ENCODE measurements at regions not wholly inside any gene's neighbourhood (a gene's known extent, or its start where the extent isn't known, plus 50 kb on each side); places are given as distances from the start of the nearest gene placed in this dataset.

GRCh38 chr11:93034723-93035039, 65.2 kb downstream of the MTNR1B start:
- no peaks in the 10 kb centered on the region for H4K20me1 ChIP-seq (replicated peaks; ENCODE audit: control insufficient read depth, insufficient read depth, low read length)
- POLR2A ChIA-PET = no interaction called here
- no peak overlapping the region for H3K4me3 ChIP-seq
- no peak overlapping the region for H2AFZ ChIP-seq (ENCODE audit: low read depth, low read length)
- H3K36me3 ChIP-seq (ENCODE audit: control insufficient read depth, insufficient read depth, low read length) = no peaks in the 10 kb centered on the region
- no TSS peak for BruUV-seq (replicated peaks)
- H3K27ac ChIP-seq (ENCODE audit: extremely low read depth, low read depth, low read length) = no peak overlapping the region
- no peak for TF ChIP-seq HDAC3 (IDR thresholded peaks at IDR 0.05; ENCODE audit: borderline replicate concordance, partially characterized antibody)
- TF ChIP-seq PRMT5 (CRISPR knock-in tag; IDR thresholded peaks at IDR 0.05) = no peak
- TF ChIP-seq ZNF644 (tag; IDR thresholded peaks at IDR 0.05; ENCODE audit: low read depth) = no peak
- no peaks in the 10 kb centered on the region for H3K9me3 ChIP-seq (replicated peaks; ENCODE audit: control insufficient read depth, insufficient read depth, low read depth, low read length)
- CTCF ChIA-PET (ENCODE audit: low intra/inter-chr PET ratio) = no interaction called here
- ATAC-seq = no peak
- WGBS (ENCODE audit: insufficient coverage, low coverage, missing lambda C conversion rate) = 0% methylated on average over 1 of the region's 1 CpG
- in situ Hi-C loops (cut with MboI) (no loop called here), intact Hi-C loops (cut with micrococcal nuclease) (no loop called here)
- no peak overlapping the region for H3K4me2 ChIP-seq (ENCODE audit: insufficient read depth, low read length)
- no peaks in the 10 kb centered on the region; a peak in 1 of 5 replicates for H3K4me1 ChIP-seq (replicated peaks in 1 of 2; ENCODE audit: control insufficient read depth in 2 of 2, insufficient read depth in 2 of 2, low read length in 2 of 2)
- no peaks in the 10 kb centered on the region for H3K27me3 ChIP-seq (ENCODE audit: control insufficient read depth in 2 of 2, insufficient read depth in 2 of 2, low read length in 2 of 2)
- no peak overlapping the region for H3K9ac ChIP-seq (ENCODE audit: insufficient read depth in 1 of 2, low read depth in 2 of 2, low read length in 2 of 2)
- no peak for FAIRE-seq
- H3K9me1 ChIP-seq (ENCODE audit: control insufficient read depth, insufficient read depth, low read length) = no peaks in the 10 kb centered on the region
- H3K79me2 ChIP-seq (ENCODE audit: control insufficient read depth, insufficient read depth, low read length) = no peaks in the 10 kb centered on the region
- no peak for DNase-seq (ENCODE audit: extremely low read depth in 1 of 4, low spot score in 3 of 4)

- Histone ChIP-seq H3K9me1 (ENCODE audit: control insufficient read depth, insufficient read depth, low read length) (no peaks in the 10 kb centered on the region), H3K36me3 (ENCODE audit: control insufficient read depth, insufficient read depth, low read length) (no peaks in the 10 kb centered on the region), H3K79me2 (ENCODE audit: control insufficient read depth, insufficient read depth, low read length) (no peaks in the 10 kb centered on the region), H2AFZ (ENCODE audit: low read depth, low read length) (no peak overlapping the region), H3K4me2 (ENCODE audit: insufficient read depth, low read length) (no peak overlapping the region), H3K4me1 (replicated peaks in 1 of 2; ENCODE audit: control insufficient read depth in 2 of 2, insufficient read depth in 2 of 2, low read length in 2 of 2) (no peaks in the 10 kb centered on the region), H3K27ac (ENCODE audit: extremely low read depth, low read depth, low read length) (no peak overlapping the region), H3K4me3 (no peak overlapping the region), H3K27me3 (ENCODE audit: control insufficient read depth in 2 of 2, insufficient read depth in 2 of 2, low read length in 2 of 2) (no peaks in the 10 kb centered on the region), H3K9me3 (replicated peaks; ENCODE audit: control insufficient read depth, insufficient read depth, low read depth, low read length) (no peaks in the 10 kb centered on the region), H4K20me1 (replicated peaks; ENCODE audit: control insufficient read depth, insufficient read depth, low read length) (no peaks in the 10 kb centered on the region), H3K9ac (ENCODE audit: insufficient read depth in 1 of 2, low read depth in 2 of 2, low read length in 2 of 2) (no peak overlapping the region)
- no peak for FAIRE-seq
- ATAC-seq = no peak
- no peak for DNase-seq (ENCODE audit: extremely low read depth in 1 of 4, low spot score in 3 of 4)
- no TSS peak for BruUV-seq (replicated peaks)
- intact Hi-C loops (cut with micrococcal nuclease) (no loop called here), in situ Hi-C loops (cut with MboI) (no loop called here)
- CTCF ChIA-PET (ENCODE audit: low intra/inter-chr PET ratio) = no interaction called here
- POLR2A ChIA-PET = no interaction called here
- WGBS (ENCODE audit: insufficient coverage, low coverage, missing lambda C conversion rate) = 0% methylated on average over 1 of the region's 2 CpGs
- TF ChIP-seq ZNF324 (CRISPR knock-in tag; IDR thresholded peaks at IDR 0.05) (no peak), ZBTB43 (CRISPR knock-in tag; IDR thresholded peaks at IDR 0.05) (no peak), ZBTB5 (IDR thresholded peaks at IDR 0.05) (no peak), ZNF766 (CRISPR knock-in tag; conservative IDR thresholded peaks at IDR 0.05) (no peak), STAT5B (CRISPR knock-in tag; IDR thresholded peaks at IDR 0.05) (no peak), CHCHD3 (CRISPR knock-in tag; IDR thresholded peaks at IDR 0.05) (no peak), XRCC4 (IDR thresholded peaks at IDR 0.05; ENCODE audit: extremely low read depth, insufficient read depth, insufficient read length) (no peak)
- TF ChIP-seq, protein P1, sequence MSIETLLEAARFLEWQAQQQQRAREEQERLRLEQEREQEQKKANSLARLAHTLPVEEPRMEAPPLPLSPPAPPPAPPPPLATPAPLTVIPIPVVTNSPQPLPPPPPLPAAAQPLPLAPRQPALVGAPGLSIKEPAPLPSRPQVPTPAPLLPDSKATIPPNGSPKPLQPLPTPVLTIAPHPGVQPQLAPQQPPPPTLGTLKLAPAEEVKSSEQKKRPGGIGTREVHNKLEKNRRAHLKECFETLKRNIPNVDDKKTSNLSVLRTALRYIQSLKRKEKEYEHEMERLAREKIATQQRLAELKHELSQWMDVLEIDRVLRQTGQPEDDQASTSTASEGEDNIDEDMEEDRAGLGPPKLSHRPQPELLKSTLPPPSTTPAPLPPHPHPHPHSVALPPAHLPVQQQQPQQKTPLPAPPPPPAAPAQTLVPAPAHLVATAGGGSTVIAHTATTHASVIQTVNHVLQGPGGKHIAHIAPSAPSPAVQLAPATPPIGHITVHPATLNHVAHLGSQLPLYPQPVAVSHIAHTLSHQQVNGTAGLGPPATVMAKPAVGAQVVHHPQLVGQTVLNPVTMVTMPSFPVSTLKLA (conservative IDR thresholded peaks at IDR 0.05) = no peak
These were observed 69.1 kb downstream of the MTNR1B start for GRCh38 chr11:93038521-93038920.
